NCI-H774 (cell line): ENCODE measurements at regions not wholly inside any gene's neighbourhood (a gene's known extent, or its start where the extent isn't known, plus 50 kb on each side); places are given as distances from the start of the nearest gene placed in this dataset.

Source experiments
- DNase-seq: peaks from one replicate; lab custom pipeline; 2025; lab: John Stamatoyannopoulos, UW

- no peak for DNase-seq
Observed at GRCh38 chr9:20043035-20043434, 254.2 kb upstream of the SLC24A2 start.

GRCh38 chr9:20042128-20042711, 253.4 kb upstream of the SLC24A2 start:
- no peak for DNase-seq

- no peak for DNase-seq
Observed at GRCh38 chr9:20041697-20042081, 252.9 kb upstream of the SLC24A2 start.

DNA sequence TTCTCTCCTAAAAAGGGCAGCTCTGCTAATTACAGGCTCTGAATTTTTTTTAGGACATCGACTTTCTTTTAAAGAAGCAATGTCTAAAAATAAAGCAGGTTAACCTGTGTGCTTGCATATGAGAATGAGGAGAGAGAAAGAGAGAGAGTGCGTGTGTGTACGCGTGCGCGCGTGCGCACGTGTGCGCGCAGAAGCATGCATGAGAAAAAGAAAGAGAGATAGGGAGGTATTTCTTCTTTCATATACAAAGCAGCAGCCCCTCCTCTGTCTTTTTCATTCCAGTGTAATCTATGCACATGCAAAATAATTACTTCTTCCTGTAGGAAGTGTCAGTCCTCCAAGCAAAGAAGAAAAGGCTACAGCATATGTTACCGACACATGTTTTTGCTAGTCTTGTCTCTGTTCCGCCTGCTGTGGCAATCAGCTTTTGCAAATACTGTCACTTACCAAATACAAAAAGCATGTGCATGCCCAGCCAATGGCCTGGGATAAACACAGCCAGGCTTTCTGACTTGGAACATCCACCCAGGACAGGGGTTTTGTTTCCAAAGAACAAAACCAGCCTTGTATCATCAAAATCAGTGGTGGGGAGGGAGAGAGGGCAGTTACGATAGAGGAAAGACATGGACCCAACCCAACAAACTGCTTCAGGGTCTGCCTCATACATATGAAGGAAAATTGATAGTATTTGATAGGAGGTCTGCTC, 252.3 kb upstream of the SLC24A2 start:
- no peak for DNase-seq

DNA sequence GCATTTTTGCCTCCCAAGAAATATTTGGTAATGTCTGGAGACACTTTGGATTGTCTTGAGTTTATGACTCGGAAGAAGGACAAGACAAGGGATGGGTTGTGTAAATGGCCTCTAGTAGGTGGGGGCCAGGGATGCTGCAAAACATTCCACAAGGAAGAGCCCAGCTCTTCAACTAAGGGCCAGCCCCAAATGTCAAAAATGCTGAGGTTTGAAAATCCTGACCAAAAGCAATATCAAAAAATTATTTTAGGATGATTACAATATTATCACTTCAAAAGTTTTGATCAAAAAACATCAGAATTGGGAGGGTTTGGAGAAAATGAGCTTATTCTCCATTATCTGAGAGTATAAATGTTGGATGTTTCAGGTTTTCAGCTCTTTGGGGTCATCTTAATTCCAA, 248.9 kb upstream of the SLC24A2 start:
- no peak for DNase-seq

DNA sequence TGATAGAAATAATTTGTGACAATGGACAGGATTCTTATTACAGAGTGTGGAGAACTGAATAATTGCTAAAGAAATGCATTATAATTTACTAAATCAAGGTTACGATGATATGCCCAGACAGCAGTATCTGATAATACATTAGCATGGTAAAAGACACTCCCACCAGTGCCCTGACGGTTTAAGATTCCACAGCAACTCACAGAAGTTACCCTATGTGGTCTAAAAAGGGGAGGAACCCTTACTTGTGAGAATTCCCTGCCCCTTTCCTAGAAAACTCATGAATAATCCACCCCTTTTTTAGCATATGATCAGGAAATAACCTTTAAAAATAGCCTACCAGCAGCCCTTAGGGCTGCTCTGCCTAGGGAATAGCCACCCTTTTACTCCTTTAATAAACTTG, 244.7 kb upstream of the SLC24A2 start:
- no peak for DNase-seq

DNA sequence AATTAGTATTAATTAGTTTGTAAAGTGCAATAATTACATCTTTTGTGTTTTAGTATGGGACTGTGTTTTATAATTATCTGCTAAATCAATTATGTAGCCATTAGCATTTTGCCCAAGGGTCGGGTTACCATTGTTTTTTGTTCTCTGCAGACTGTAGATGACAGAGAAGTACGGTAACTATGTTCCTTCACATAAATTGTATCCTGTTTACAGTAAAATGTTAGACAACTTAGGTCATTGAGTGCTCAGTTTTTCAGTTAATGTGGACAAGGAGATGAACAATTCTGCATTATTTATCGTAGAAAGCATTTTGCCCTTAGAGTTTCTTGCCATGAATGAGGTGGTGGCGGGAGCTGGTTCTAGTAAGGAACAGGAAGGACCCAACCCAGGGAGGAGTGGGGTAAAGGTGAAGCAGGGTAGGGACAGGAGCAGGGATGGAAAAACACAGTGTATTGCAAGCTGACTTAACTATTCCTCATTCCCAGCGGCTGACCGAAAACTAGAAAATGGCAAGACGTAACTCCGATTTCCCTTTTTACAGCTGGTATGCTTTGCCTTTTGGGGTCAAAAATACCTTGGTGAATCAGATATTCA, 243.7 kb upstream of the SLC24A2 start:
- DNase-seq = no peak

DNA sequence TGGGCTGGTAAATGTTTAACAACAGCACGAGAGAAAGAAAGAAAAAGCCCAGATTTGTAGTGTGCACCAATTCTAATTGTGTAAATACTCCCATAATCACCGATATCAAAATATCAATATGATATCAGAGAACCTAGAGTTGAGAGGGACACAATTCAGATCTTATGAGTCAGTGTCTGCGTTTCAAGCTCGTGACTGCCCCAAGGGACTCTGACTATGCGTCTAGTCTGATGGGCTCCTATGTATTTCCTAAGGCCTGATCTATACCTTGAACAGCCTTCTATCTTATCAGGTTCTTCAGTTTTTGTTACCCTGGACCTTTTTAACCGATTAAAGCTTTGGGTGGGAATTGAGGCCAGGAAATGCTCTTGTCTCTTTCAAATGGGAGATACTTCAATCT, 243.0 kb upstream of the SLC24A2 start:
- no peak for DNase-seq

GRCh38 chr9:20030671-20031070, 241.8 kb upstream of the SLC24A2 start:
- no peak for DNase-seq

DNA sequence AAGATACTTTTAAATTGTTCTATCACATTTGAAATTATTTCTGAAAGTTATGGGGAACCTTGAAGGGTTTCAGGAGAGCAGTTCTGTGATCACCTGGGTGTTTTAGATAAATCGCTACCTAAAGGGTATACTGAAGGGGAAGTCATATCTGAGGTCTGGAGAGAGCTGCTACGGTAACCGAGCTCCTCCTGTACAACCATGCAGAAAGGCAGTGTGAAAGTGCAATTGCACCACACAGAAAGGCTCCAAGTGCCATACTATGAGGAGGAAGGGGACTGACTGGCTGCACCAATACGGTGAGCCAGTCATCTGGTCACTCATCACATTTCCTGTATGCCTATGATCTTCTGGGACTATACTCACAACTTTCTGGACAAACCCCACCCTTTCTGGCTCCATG, 241.4 kb upstream of the SLC24A2 start:
- no peak for DNase-seq

- DNase-seq = no peak
Observed at GRCh38 chr9:20028849-20029231, 240.0 kb upstream of the SLC24A2 start.

DNA sequence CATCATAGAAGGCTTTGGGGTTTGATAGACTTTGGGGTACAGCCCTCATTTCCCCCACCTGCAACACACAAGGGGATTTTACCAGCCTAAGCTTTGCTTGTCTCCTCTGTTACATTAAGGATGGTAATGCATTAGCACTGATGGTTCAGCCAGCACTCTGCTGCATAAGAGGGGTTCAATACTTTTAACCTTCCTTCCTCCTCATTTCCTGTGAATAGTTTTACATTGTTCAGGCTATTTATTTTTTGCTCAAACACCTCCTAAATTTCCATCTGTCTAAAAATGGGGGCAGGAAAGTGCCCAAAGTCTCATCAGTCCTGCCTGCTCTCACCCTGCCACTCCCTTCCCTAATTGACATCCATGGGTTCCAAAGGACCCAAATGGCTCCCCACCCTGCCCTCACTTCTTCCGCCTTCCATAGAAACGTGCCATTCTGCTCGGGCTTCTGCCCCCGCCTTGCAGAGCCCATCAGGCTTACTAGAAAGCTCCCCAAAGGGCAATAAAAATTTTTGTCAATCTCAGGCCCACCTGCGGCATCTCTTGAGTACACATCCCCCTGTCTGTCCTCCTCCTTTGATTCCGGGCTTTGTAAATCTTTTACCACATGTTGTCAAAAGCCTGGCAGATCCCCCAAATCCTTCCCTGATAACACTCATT, 239.5 kb upstream of the SLC24A2 start:
- DNase-seq = no peak

GRCh38 chr9:20023961-20024571, 235.2 kb upstream of the SLC24A2 start:
- DNase-seq = no peak

DNA sequence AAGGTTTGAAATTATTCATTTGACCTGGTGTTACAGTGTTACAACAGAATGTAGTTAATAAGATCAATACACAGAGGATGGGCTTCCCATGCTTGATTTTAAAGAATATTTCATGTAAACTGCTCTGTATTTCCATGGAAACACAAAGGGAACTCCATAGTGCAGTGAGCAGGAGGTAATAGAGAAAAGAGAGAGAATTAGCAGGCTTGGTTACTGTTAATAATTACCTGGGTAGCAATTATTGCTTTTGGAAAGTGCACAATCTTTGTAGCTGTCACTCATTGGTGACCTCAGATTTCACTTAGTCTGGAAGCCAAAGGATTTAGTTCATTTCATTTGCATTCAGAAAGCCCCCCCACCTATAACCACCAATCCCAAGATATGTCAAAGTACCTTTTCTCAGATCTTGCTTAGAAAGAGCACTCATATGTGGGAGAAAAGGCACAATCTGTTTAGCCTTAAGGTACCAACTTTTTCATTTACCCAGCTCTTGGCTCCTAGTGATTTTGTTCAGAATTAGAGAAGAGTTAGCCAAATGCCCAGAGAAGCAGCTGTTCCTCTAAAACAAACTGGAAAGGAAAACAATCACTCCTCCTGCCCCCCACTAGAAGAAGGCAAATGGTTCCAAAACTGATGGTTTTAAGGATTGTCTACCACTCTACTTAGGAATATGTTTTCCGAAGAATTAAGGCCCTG, 234.5 kb upstream of the SLC24A2 start:
- no peak for DNase-seq

DNA sequence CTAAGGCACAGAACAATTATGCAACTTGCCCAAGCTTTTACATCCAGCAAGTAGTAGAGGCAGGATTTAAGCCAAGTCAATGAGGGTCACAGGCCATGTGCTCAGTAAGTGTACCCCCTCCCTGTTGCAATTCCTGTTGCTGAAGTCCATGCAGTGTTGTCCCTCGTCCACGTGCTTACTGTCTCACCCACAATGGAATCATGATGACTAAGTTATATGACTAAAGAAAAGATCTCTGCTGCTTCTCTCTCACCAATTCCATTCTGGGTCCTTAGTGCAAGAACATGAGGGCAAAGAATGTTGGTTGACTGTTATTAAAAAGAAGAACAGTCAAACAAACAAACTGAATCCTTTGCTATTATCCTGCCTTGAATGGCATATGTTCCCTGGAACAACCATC, 233.6 kb upstream of the SLC24A2 start:
- DNase-seq = no peak

DNA sequence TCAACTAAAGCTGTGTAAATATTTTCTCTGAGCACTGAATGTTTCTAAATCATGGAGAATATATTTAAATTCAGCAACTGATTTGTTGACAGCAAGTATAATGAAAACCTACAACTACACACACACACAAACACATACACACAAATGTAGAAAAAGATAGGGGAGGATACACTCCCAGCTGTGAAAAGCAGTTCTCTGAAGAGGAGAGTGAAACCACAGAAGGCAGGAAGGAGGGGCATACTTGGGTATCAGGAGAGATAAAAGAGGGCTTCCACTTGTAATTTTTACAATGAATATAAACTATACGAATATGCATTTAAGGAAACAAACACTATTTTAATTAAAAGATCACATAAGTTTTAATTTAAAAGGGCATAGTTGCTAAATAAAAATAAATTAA, 227.8 kb upstream of the SLC24A2 start:
- DNase-seq = no peak

DNA sequence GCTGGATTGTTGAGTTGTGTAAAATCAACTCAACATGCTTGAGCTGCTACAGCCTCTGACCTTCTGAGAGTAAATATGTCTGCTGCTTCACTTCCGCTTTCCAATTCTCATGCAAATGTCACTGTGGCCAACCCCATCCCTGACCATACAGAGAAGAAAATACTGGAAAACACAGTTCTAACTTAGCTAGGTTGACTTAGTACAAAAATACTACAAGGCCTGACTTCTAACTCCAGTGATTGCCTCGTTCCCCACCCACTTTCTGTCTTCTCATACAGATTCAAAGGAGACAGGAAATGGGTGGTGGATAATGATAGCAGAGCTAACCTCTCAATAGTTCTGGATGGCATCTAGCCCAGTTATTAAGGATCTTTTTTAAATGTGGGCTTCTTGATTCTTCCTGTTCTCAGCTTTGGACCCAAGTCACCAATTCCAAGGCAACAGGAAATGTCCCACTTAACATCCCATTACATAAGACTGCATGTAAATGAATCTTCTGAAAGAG, 226.6 kb upstream of the SLC24A2 start:
- no peak for DNase-seq

GRCh38 chr9:20014168-20014567, 225.3 kb upstream of the SLC24A2 start:
- DNase-seq = no peak

DNA sequence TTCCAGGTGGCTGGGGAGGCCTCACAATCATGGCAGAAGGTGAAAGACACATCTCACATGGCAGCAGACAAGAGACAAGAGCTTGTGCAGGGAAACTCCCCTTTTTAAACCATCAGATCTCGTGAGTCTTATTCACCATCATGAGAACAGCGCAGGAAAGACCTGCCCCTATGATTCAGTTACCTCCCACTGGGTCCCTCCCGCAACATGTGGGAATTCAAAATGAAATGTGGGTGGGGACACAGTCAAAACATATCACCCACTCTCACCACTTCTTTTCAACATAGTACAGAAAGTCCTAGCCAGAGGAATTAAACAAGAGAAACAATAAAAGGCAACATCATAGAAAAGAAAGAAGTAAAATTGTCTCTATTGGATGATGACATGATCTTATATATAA, 223.4 kb upstream of the SLC24A2 start:
- no peak for DNase-seq

DNA sequence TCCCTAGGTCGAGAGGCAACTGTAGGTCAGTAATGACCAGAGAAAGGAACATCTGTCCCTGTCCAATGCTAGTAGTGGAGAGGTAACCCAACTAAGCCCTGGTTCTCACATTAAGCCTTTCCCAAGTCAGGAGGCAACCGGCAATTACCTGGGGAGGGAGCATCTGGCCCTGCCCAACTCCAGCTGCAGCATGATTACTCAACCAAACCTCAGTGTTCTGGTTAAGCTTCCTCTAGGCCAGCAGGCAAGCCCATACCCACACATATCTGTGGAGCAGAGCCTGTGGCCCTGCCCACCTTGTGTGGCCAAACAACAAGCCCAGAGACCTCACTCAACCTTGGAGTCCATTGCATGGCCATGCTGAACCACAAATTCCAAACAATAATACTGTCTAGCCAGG, 220.8 kb upstream of the SLC24A2 start:
- DNase-seq = no peak

GRCh38 chr9:20002011-20002410, 213.2 kb upstream of the SLC24A2 start:
- DNase-seq = no peak

- DNase-seq = no peak
Observed at GRCh38 chr9:20001058-20001457, 212.2 kb upstream of the SLC24A2 start.
